Gastrocnemius medialis (tissue), 4 donors: ENCODE measurements at regions not wholly inside any gene's neighbourhood (a gene's known extent, or its start where the extent isn't known, plus 50 kb on each side); places are given as distances from the start of the nearest gene placed in this dataset.
A peak's percentile ranks its signal among the peaks of the same experiment; 100 is the strongest.

ENCODE experiments used
- ATAC-seq, 2 donors: fragments of 150-250 bp; one replicate each; pipeline ENCODE4 v1.9.1; 2016
- DNase-seq, 2 donors: peaks; one replicate each; pipeline ENCODE4 v3.0.0-alpha.2; 2019
- H3K27ac ChIP-seq, 4 donors: fragments of 200-600 bp; sonication (generic); 1 replicate in 1 of 4; 2 replicates in 3 of 4; pipeline ENCODE4 v1.5.1; 2016 to 2018; ENCODE audit warnings: mild to moderate bottlenecking in 2 of 4, moderate library complexity in 1 of 4
- H3K27me3 ChIP-seq, 3 donors: fragments of 200-600 bp; sonication (generic) in 2 of 3; 1 replicate in 1 of 3; 2 replicates in 2 of 3; pipeline versions ENCODE4 v1.5.1 to v1.6.0; 2016 to 2019; ENCODE audit warnings: mild to moderate bottlenecking in 1 of 3, moderate library complexity in 1 of 3
- H3K36me3 ChIP-seq, 2 donors: fragments of 200-600 bp; sonication (generic) in 1 of 2; one replicate each; pipeline ENCODE4 v1.5.1; 2017 to 2018
- H3K4me1 ChIP-seq, 2 donors: fragments of 200-600 bp; sonication (generic) in 1 of 2; one replicate each; pipeline ENCODE4 v1.5.1; 2016 to 2017; ENCODE audit warnings: mild to moderate bottlenecking in 2 of 2
- H3K4me3 ChIP-seq, 4 donors: fragments of 200-600 bp; sonication (generic) in 3 of 4; 1 replicate in 1 of 4; 2 replicates in 3 of 4; pipeline ENCODE4 v1.5.1; 2016 to 2019; ENCODE audit warnings: mild to moderate bottlenecking in 2 of 4
- H3K9me3 ChIP-seq, 3 donors: fragments of 200-600 bp; sonication (generic) in 2 of 3; 1 replicate in 1 of 3; 2 replicates in 2 of 3; pipeline ENCODE4 v1.5.1; 2016 to 2019
- POLR2A ChIP-seq, 2 donors: fragments of 450-650 bp; IDR thresholded peaks; one replicate each; pipeline ENCODE4 v1.6.1; 2017; ENCODE audit warnings: antibody characterized with exemption in 2 of 2, mild to moderate bottlenecking in 2 of 2, moderate library complexity in 2 of 2
- in situ Hi-C, 4 donors: fragments of 200-750 bp; cut with MboI; loops; one replicate each; pipeline versions ENCODE4 v1.15.0 to v1.8.0; 2017; ENCODE audit warnings: low sequenced_read_pairs in 4 of 4
- intact Hi-C: fragments of 100-400 bp; cut with DNase I; formaldehyde crosslinking; loops from one replicate; pipeline ENCODE4 v1.15.1; 2023; ENCODE audit warnings: low total_unique reads
- TF ChIP-seq, protein P1 (sequence below), 5 experiments: fragments of 450-650 bp in 3 of 5; fragments of 200-600 bp in 2 of 5; sonication (generic) in 2 of 5; IDR thresholded peaks in 4 of 5; conservative IDR thresholded peaks in 1 of 5; 1 replicate in 4 of 5; 2 replicates in 1 of 5; pipeline ENCODE4 v1.5.1; 2016 to 2019; ENCODE audit warnings: antibody characterized with exemption in 5 of 5, mild to moderate bottlenecking in 3 of 5, moderate library complexity in 3 of 5

DNA sequence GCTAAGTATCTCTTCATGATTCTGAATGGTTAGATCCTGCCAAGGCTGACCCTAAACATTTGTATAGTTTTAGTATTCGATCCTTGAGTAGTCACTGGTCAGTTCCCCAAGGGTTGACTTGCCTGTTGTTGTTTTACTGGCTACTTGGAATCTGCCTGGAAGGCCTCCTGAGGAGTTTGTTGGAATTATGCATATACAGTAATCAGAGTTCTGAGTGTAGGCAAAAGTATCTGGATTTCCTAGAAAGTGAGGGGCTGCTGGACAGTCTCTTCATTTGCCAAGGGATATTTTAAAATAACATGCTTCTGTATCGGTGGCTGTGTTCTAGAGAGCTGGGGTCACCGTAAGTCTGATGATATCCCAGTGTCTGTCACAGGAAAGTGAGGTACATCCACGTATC, 333.2 kb upstream of the C2CD4B start:
- Histone ChIP-seq H3K4me1 (peaks cover 13 to 34% of the 10 kb centered on the region in 2 donors), H3K9me3 (no peaks in the 10 kb centered on the region), H3K27ac (no peak overlapping the region), H3K36me3 (no peaks in the 10 kb centered on the region), H3K4me3 (no peak overlapping the region), H3K27me3 (no peaks in the 10 kb centered on the region)
- in situ Hi-C loops: no loop called here
- ATAC-seq: no peak
- no peak for DNase-seq
- TF ChIP-seq, protein P1, sequence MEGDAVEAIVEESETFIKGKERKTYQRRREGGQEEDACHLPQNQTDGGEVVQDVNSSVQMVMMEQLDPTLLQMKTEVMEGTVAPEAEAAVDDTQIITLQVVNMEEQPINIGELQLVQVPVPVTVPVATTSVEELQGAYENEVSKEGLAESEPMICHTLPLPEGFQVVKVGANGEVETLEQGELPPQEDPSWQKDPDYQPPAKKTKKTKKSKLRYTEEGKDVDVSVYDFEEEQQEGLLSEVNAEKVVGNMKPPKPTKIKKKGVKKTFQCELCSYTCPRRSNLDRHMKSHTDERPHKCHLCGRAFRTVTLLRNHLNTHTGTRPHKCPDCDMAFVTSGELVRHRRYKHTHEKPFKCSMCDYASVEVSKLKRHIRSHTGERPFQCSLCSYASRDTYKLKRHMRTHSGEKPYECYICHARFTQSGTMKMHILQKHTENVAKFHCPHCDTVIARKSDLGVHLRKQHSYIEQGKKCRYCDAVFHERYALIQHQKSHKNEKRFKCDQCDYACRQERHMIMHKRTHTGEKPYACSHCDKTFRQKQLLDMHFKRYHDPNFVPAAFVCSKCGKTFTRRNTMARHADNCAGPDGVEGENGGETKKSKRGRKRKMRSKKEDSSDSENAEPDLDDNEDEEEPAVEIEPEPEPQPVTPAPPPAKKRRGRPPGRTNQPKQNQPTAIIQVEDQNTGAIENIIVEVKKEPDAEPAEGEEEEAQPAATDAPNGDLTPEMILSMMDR (IDR thresholded peaks at IDR 0.05 in 4 of 5, conservative IDR thresholded peaks at IDR 0.05 in 1 of 5): no peak
- TF ChIP-seq POLR2A (IDR thresholded peaks at IDR 0.05): no peak
- intact Hi-C loops: no loop called here

DNA sequence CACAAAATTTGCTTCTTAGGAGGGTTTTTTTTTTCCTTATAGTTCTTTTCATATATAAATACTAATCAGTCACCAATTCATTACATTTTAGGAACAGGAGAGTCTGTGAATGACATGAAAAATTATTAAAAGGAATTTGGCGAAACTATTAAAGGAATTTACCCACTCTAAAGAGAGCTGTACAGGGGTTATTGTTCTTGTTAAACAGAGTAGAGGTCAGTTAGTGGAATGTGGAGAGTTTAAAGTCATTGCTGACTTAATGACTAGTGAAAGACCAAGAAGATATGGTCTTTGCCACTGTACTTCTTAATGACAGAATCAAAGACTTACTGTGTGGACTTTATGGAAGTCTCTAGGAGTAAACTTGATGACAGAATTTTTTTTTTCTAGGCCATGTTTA, 333.6 kb upstream of the C2CD4B start:
- no peak for TF ChIP-seq POLR2A (IDR thresholded peaks at IDR 0.05)
- TF ChIP-seq, protein P1 (IDR thresholded peaks at IDR 0.05 in 4 of 5, conservative IDR thresholded peaks at IDR 0.05 in 1 of 5): no peak
- H3K4me1 ChIP-seq: peaks cover 18 to 38% of the 10 kb centered on the region in 2 donors
- H3K27ac ChIP-seq: no peak overlapping the region

DNA sequence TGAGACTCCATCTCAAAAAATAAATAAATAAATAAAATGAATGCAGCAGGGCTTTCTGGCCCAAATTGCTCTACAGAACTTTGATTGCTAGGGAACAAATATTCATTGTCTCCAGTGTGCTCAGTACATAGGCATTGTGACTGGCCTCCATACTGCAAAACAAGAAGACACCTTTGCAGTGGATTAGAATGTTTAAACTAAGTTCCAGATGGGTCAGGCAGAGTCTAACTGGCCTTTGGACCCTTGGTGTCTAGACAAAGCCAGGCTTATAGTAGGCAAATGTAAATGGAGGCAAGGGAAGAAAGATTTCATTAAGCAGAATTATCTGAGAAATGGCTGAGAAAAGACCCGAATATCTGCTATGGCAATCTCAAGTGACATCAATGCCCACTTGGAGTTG, 335.2 kb upstream of the C2CD4B start:
- H3K4me3 ChIP-seq: no peak overlapping the region
- intact Hi-C loops: no loop called here
- in situ Hi-C loops: no loop called here
- H3K27me3 ChIP-seq: no peaks in the 10 kb centered on the region
- no peaks in the 10 kb centered on the region for H3K9me3 ChIP-seq
- no peaks in the 10 kb centered on the region for H3K36me3 ChIP-seq
- TF ChIP-seq, protein P1 (IDR thresholded peaks at IDR 0.05 in 4 of 5, conservative IDR thresholded peaks at IDR 0.05 in 1 of 5): no peak
- no peak for TF ChIP-seq POLR2A (IDR thresholded peaks at IDR 0.05)
- ATAC-seq (no peak), DNase-seq (no peak)
- H3K4me1 ChIP-seq: peaks cover 25% of the 10 kb centered on the region in 2 donors
- no peak overlapping the region for H3K27ac ChIP-seq

More for the DNA sequence above, 333.6 kb upstream of the C2CD4B start:
- DNase-seq: no peak
- Histone ChIP-seq H3K4me3 (no peak overlapping the region), H3K36me3 (no peaks in the 10 kb centered on the region), H3K9me3 (no peaks in the 10 kb centered on the region), H3K27me3 (no peaks in the 10 kb centered on the region)
- in situ Hi-C loops: no loop called here
- intact Hi-C loops: no loop called here
- ATAC-seq: no peak

DNA sequence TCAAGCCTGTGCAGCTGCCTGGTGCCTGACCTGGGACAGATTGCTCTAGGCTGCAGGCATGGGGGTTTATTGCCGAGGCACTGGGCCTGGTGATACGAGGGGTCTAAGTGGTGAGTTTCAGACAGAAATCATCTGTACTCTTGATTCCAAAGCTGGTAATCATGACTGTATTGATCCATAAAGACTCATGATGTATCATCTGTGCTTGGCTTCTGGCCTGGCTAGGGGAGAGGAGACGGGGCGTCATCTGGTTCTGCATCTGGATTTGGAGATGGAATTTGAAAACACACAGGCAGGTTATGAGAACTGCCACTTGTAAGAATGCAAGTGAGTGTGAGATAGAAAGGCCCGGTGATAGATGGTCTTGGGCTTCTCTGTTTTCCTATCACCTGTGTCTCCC, 337.4 kb upstream of the C2CD4B start:
- TF ChIP-seq, protein P1 (IDR thresholded peaks at IDR 0.05 in 4 of 5, conservative IDR thresholded peaks at IDR 0.05 in 1 of 5): no peak
- TF ChIP-seq POLR2A (IDR thresholded peaks at IDR 0.05): no peak
- no peak for ATAC-seq
- no peaks in the 10 kb centered on the region for H3K36me3 ChIP-seq
- no peak for DNase-seq
- in situ Hi-C loops (no loop called here), intact Hi-C loops (no loop called here)
- H3K27ac ChIP-seq: peak overlapping the region in 2 of 4 donors; percentile 2 to 21
- H3K4me3 ChIP-seq: no peak overlapping the region
- no peaks in the 10 kb centered on the region for H3K9me3 ChIP-seq
- H3K27me3 ChIP-seq: no peaks in the 10 kb centered on the region
- H3K4me1 ChIP-seq: peaks cover 37 to 39% of the 10 kb centered on the region in 2 donors

DNA sequence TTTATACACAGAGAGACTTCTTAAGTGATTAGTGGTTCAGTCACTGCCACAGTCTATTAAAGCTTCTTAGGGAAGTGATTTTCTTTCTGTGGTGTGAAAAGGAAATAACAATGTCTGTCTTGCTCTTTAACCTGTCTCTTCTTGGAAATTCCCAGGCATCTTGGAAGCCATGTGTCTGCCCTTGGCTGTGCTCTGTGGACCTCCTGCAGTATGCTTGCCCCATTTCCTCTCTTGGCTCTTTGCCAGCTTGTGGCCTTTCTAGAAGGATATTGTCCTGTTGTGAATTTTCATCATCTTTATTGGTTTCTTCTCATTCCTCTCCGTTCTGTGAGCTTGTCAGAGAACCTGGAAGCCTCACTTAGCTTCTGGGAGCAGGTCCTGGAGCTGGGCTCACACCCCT, 338.4 kb upstream of the C2CD4B start:
- ATAC-seq (no peak), DNase-seq (no peak)
- Histone ChIP-seq H3K4me1 (peaks cover 40% of the 10 kb centered on the region in 2 donors), H3K4me3 (no peak overlapping the region), H3K27ac (peak overlapping the region; percentile 6 to 29 (median 21)), H3K9me3 (no peaks in the 10 kb centered on the region), H3K36me3 (no peaks in the 10 kb centered on the region), H3K27me3 (no peaks in the 10 kb centered on the region)
- intact Hi-C loops (no loop called here), in situ Hi-C loops (no loop called here)
- no peak for TF ChIP-seq POLR2A (IDR thresholded peaks at IDR 0.05)
- TF ChIP-seq, protein P1 (IDR thresholded peaks at IDR 0.05 in 4 of 5, conservative IDR thresholded peaks at IDR 0.05 in 1 of 5): no peak
